Esophagus squamous epithelium (tissue), 5 donors: ENCODE measurements at regions not wholly inside any gene's neighbourhood (a gene's known extent, or its start where the extent isn't known, plus 50 kb on each side); places are given as distances from the start of the nearest gene placed in this dataset.

Source experiments
- DNase-seq: peaks from one replicate; lab custom pipeline; 2025; lab: John Stamatoyannopoulos, UW
- H3K27ac ChIP-seq, 4 donors: fragments of 200-600 bp; sonication (generic); one replicate each; pipeline ENCODE4 v1.5.1; 2016 to 2019; ENCODE audit warnings: mild to moderate bottlenecking in 1 of 4
- H3K27me3 ChIP-seq, 4 donors: fragments of 200-600 bp; sonication (generic); 1 replicate in 3 of 4; 2 replicates in 1 of 4; pipeline versions ENCODE4 v1.5.1 to v1.6.0; 2017 to 2021; ENCODE audit warnings: antibody characterized with exemption in 1 of 4
- H3K36me3 ChIP-seq, 3 donors: fragments of 200-600 bp; sonication (generic); one replicate each; pipeline ENCODE4 v1.5.1; 2016 to 2019
- H3K4me1 ChIP-seq, 3 donors: fragments of 200-600 bp; sonication (generic); one replicate each; pipeline ENCODE4 v1.5.1; 2017 to 2019
- H3K4me3 ChIP-seq, 4 donors: fragments of 200-600 bp; sonication (generic); 1 replicate in 3 of 4; 2 replicates in 1 of 4; pipeline ENCODE4 v1.5.1; 2016 to 2019; ENCODE audit warnings: mild to moderate bottlenecking in 2 of 4, moderate library complexity in 1 of 4
- H3K9me3 ChIP-seq, 3 donors: fragments of 200-600 bp; sonication (generic); one replicate each; pipeline ENCODE4 v1.5.1; 2016 to 2019
- CTCF ChIP-seq, 6 experiments: fragments of 450-650 bp in 4 of 6; fragments of 200-600 bp in 2 of 6; sonication (generic) in 2 of 6; IDR thresholded peaks; one replicate each; pipeline ENCODE4 v1.5.1; 2016 to 2019; ENCODE audit warnings: antibody characterized with exemption in 6 of 6, mild to moderate bottlenecking in 4 of 6, moderate library complexity in 4 of 6
- POLR2A ChIP-seq, 4 donors: fragments of 450-650 bp; IDR thresholded peaks; one replicate each; pipeline ENCODE4 v1.6.1; 2017; ENCODE audit warnings: antibody characterized with exemption in 4 of 4, mild to moderate bottlenecking in 4 of 4, moderate library complexity in 3 of 4
- WGBS, 2 donors: methylation state at CpG; one replicate each; pipeline ENCODE4 v1.1.5; 2018; 5-methylcytosine and 5-hydroxymethylcytosine counted together
- intact Hi-C: fragments of 100-400 bp; cut with DNase I; formaldehyde crosslinking; loops from one replicate; pipeline ENCODE4 v1.15.0; 2022
- donor health status: DM: yes; HTN: yes; CAD: no.

GRCh38 chr10:81000781-81001180, 463.1 kb downstream of the SH2D4B start:
- Histone ChIP-seq H3K27me3 (no peaks in the 10 kb centered on the region), H3K4me1 (peaks cover 0 to 15% (median 7%) of the 10 kb centered on the region in 3 donors), H3K27ac (no peak overlapping the region), H3K4me3 (no peak overlapping the region), H3K36me3 (no peaks in the 10 kb centered on the region), H3K9me3 (no peaks in the 10 kb centered on the region)
- intact Hi-C loops = no loop called here
- DNase-seq = no peak
- WGBS, 2 donors = 80 to 84% methylated on average over 1 of the region's 1 CpG
- TF ChIP-seq CTCF (IDR thresholded peaks at IDR 0.05) (no peak), POLR2A (IDR thresholded peaks at IDR 0.05) (no peak)

- Histone ChIP-seq H3K9me3 (no peaks in the 10 kb centered on the region), H3K27ac (no peak overlapping the region), H3K27me3 (no peaks in the 10 kb centered on the region), H3K4me1 (peaks cover 0 to 4% (median 1%) of the 10 kb centered on the region in 3 donors), H3K36me3 (no peaks in the 10 kb centered on the region), H3K4me3 (no peak overlapping the region)
- TF ChIP-seq CTCF (IDR thresholded peaks at IDR 0.05) (no peak), POLR2A (IDR thresholded peaks at IDR 0.05) (no peak)
- 82 to 85% methylated on average over 4 of the region's 4 CpGs for WGBS, 2 donors
- DNase-seq = no peak
- intact Hi-C loops = no loop called here
Measured at GRCh38 chr10:81002382-81002781, 464.7 kb downstream of the SH2D4B start.

- H3K27ac ChIP-seq = no peak overlapping the region
- no peak overlapping the region for H3K4me3 ChIP-seq
- TF ChIP-seq CTCF (IDR thresholded peaks at IDR 0.05) (no peak), POLR2A (IDR thresholded peaks at IDR 0.05) (no peak)
- no peaks in the 10 kb centered on the region for H3K9me3 ChIP-seq
- H3K4me1 ChIP-seq = peaks cover 0 to 12% (median 0%) of the 10 kb centered on the region in 3 donors
- H3K27me3 ChIP-seq = peaks cover 0 to 15% (median 0%) of the 10 kb centered on the region in 4 donors
- WGBS, 2 donors = 63 to 69% methylated on average over 1 of the region's 1 CpG
- intact Hi-C loops = no loop called here
- no peaks in the 10 kb centered on the region for H3K36me3 ChIP-seq
- DNase-seq = no peak
Measured at GRCh38 chr10:81007872-81008271, 470.2 kb downstream of the SH2D4B start.

- no peak for DNase-seq
- H3K4me1 ChIP-seq = peaks cover 0 to 20% (median 0%) of the 10 kb centered on the region in 3 donors
- no peaks in the 10 kb centered on the region for H3K9me3 ChIP-seq
- no peak overlapping the region for H3K27ac ChIP-seq
- TF ChIP-seq POLR2A (IDR thresholded peaks at IDR 0.05) = no peak
- no peak for TF ChIP-seq CTCF (IDR thresholded peaks at IDR 0.05)
- WGBS, 2 donors = 62 to 74% methylated on average over 3 of the region's 3 CpGs
- H3K27me3 ChIP-seq = peaks cover 0 to 15% (median 0%) of the 10 kb centered on the region in 4 donors
- intact Hi-C loops = no loop called here
- H3K4me3 ChIP-seq = no peak overlapping the region
- H3K36me3 ChIP-seq = no peaks in the 10 kb centered on the region
Measured at GRCh38 chr10:81008726-81009125, 471.0 kb downstream of the SH2D4B start.

- no peak for DNase-seq
- intact Hi-C loops = no loop called here
- Histone ChIP-seq H3K4me1 (peaks cover 0 to 25% (median 3%) of the 10 kb centered on the region in 3 donors), H3K27ac (no peak overlapping the region), H3K9me3 (no peaks in the 10 kb centered on the region), H3K27me3 (peaks cover 0 to 15% (median 0%) of the 10 kb centered on the region in 4 donors), H3K36me3 (no peaks in the 10 kb centered on the region), H3K4me3 (no peak overlapping the region)
- 75 to 97% methylated on average over 5 of the region's 5 CpGs for WGBS, 2 donors
- no peak for TF ChIP-seq POLR2A (IDR thresholded peaks at IDR 0.05)
- no peak for TF ChIP-seq CTCF (IDR thresholded peaks at IDR 0.05)
Measured at GRCh38 chr10:81009296-81009695, 471.6 kb downstream of the SH2D4B start.
